Esophagus muscularis mucosa (tissue), 4 donors: ENCODE measurements at regions not wholly inside any gene's neighbourhood (a gene's known extent, or its start where the extent isn't known, plus 50 kb on each side); places are given as distances from the start of the nearest gene placed in this dataset.

ENCODE experiments used
- DNase-seq: peaks from one replicate; pipeline ENCODE4 v3.0.0-alpha.2; 2017; ENCODE audit errors: extremely low spot score
- H3K27ac ChIP-seq, 4 donors: fragments of 200-600 bp; sonication (generic); replicated peaks in 1 of 4; 1 replicate in 3 of 4; 2 replicates in 1 of 4; pipeline ENCODE4 v1.5.1; 2016 to 2019; ENCODE audit warnings: mild to moderate bottlenecking in 1 of 4
- H3K27me3 ChIP-seq, 4 donors: fragments of 200-600 bp; sonication (generic); one replicate each; pipeline versions ENCODE4 v1.5.1 to v1.6.0; 2016 to 2019
- H3K36me3 ChIP-seq, 4 donors: fragments of 200-600 bp; sonication (generic); one replicate each; pipeline ENCODE4 v1.5.1; 2016 to 2019
- H3K4me1 ChIP-seq, 4 donors: fragments of 200-600 bp; sonication (generic); one replicate each; pipeline ENCODE4 v1.5.1; 2016 to 2019
- H3K4me3 ChIP-seq, 4 donors: fragments of 200-600 bp; sonication (generic); 1 replicate in 2 of 4; 2 replicates in 2 of 4; pipeline ENCODE4 v1.5.1; 2016 to 2019; ENCODE audit warnings: mild to moderate bottlenecking in 4 of 4, moderate library complexity in 1 of 4
- H3K9me3 ChIP-seq, 4 donors: fragments of 200-600 bp; sonication (generic); 1 replicate in 3 of 4; 2 replicates in 1 of 4; pipeline ENCODE4 v1.5.1; 2016 to 2019
- CTCF ChIP-seq, 3 experiments: fragments of 200-600 bp in 2 of 3; fragments of 450-650 bp in 1 of 3; sonication (generic) in 2 of 3; IDR thresholded peaks; one replicate each; pipeline ENCODE4 v1.5.1; 2017 to 2019; ENCODE audit warnings: antibody characterized with exemption in 3 of 3, mild to moderate bottlenecking in 2 of 3, moderate library complexity in 1 of 3
- EP300 ChIP-seq: sonication (generic); formaldehyde crosslinking; IDR thresholded peaks from one replicate; pipeline ENCODE4 v1.6.1; 2017; ENCODE audit warnings: antibody characterized with exemption
- POLR2A ChIP-seq: fragments of 450-650 bp; IDR thresholded peaks from one replicate; pipeline ENCODE4 v1.6.1; 2017; ENCODE audit warnings: antibody characterized with exemption, moderate library complexity, mild to moderate bottlenecking, low read depth
- POLR2AphosphoS5 ChIP-seq, 2 donors: sonication (generic); formaldehyde crosslinking; IDR thresholded peaks; one replicate each; pipeline ENCODE4 v1.6.1; 2017; ENCODE audit warnings: antibody characterized with exemption in 2 of 2
- WGBS: methylation state at CpG from one replicate; pipeline ENCODE4 v1.1.5; 2018; 5-methylcytosine and 5-hydroxymethylcytosine counted together
- intact Hi-C: fragments of 100-400 bp; cut with DNase I; formaldehyde crosslinking; loops from one replicate; pipeline ENCODE4 v1.15.1; 2023

GRCh38 chr18:29871246-29871645, 1171.3 kb downstream of the DSC3 start:
- Histone ChIP-seq H3K27me3 (no peaks in the 10 kb centered on the region), H3K4me3 (no peak overlapping the region), H3K4me1 (no peaks in the 10 kb centered on the region), H3K9me3 (no peaks in the 10 kb centered on the region), H3K36me3 (no peaks in the 10 kb centered on the region), H3K27ac (no peak overlapping the region)
- intact Hi-C loops: loop anchor here (10.0 kb wide), 1 partner anchor 1014 kb away; no protein-coding TSS in a partner anchor
- 18% methylated on average over 2 of the region's 2 CpGs for WGBS
- no peak for DNase-seq
- no peak for TF ChIP-seq CTCF (IDR thresholded peaks at IDR 0.05)
- TF ChIP-seq POLR2A: no peak
- no peak for TF ChIP-seq EP300
- no peak for TF ChIP-seq POLR2AphosphoS5 (IDR thresholded peaks at IDR 0.05)

GRCh38 chr18:29862824-29863223, 1179.7 kb downstream of the DSC3 start:
- H3K4me1 ChIP-seq: no peaks in the 10 kb centered on the region
- H3K9me3 ChIP-seq: no peaks in the 10 kb centered on the region
- 83% methylated on average over 1 of the region's 1 CpG for WGBS
- TF ChIP-seq POLR2A (no peak), EP300 (no peak), CTCF (IDR thresholded peaks at IDR 0.05) (no peak), POLR2AphosphoS5 (IDR thresholded peaks at IDR 0.05) (no peak)
- H3K4me3 ChIP-seq: no peak overlapping the region
- no peaks in the 10 kb centered on the region for H3K27me3 ChIP-seq
- intact Hi-C loops: no loop called here
- no peaks in the 10 kb centered on the region for H3K36me3 ChIP-seq
- H3K27ac ChIP-seq: no peak overlapping the region
- DNase-seq: no peak

GRCh38 chr18:29855637-29856036, 1186.9 kb downstream of the DSC3 start:
- Histone ChIP-seq H3K4me1 (no peaks in the 10 kb centered on the region), H3K4me3 (no peak overlapping the region), H3K36me3 (no peaks in the 10 kb centered on the region), H3K27ac (no peak overlapping the region), H3K9me3 (no peaks in the 10 kb centered on the region), H3K27me3 (no peaks in the 10 kb centered on the region)
- no peak for DNase-seq
- intact Hi-C loops: no loop called here
- WGBS: 29% methylated on average over 1 of the region's 1 CpG
- TF ChIP-seq CTCF (IDR thresholded peaks at IDR 0.05) (no peak), POLR2A (no peak), POLR2AphosphoS5 (IDR thresholded peaks at IDR 0.05) (no peak), EP300 (no peak)

GRCh38 chr18:29853126-29853525, 1189.4 kb downstream of the DSC3 start:
- H3K27ac ChIP-seq: no peak overlapping the region
- H3K4me3 ChIP-seq: no peak overlapping the region
- no peak for TF ChIP-seq EP300
- no peak for TF ChIP-seq CTCF (IDR thresholded peaks at IDR 0.05)
- no peak for TF ChIP-seq POLR2AphosphoS5 (IDR thresholded peaks at IDR 0.05)
- TF ChIP-seq POLR2A: no peak
- H3K27me3 ChIP-seq: no peaks in the 10 kb centered on the region
- no peaks in the 10 kb centered on the region for H3K9me3 ChIP-seq
- no peak for DNase-seq
- H3K4me1 ChIP-seq: no peaks in the 10 kb centered on the region
- intact Hi-C loops: no loop called here
- no peaks in the 10 kb centered on the region for H3K36me3 ChIP-seq

GRCh38 chr18:29849144-29849543, 1193.4 kb downstream of the DSC3 start:
- 80% methylated on average over 1 of the region's 1 CpG for WGBS
- no peak overlapping the region for H3K4me3 ChIP-seq
- H3K36me3 ChIP-seq: no peaks in the 10 kb centered on the region
- intact Hi-C loops: no loop called here
- no peaks in the 10 kb centered on the region for H3K4me1 ChIP-seq
- DNase-seq: no peak
- H3K27ac ChIP-seq: no peak overlapping the region
- TF ChIP-seq POLR2AphosphoS5 (IDR thresholded peaks at IDR 0.05) (no peak), EP300 (no peak), CTCF (IDR thresholded peaks at IDR 0.05) (no peak), POLR2A (no peak)
- H3K27me3 ChIP-seq: no peaks in the 10 kb centered on the region
- H3K9me3 ChIP-seq: no peaks in the 10 kb centered on the region
